Cardiac muscle cell (in vitro differentiated cells and primary cell): ENCODE measurements at regions not wholly inside any gene's neighbourhood (a gene's known extent, or its start where the extent isn't known, plus 50 kb on each side); places are given as distances from the start of the nearest gene placed in this dataset.
"Not testable (repeated sequence)": the region's sequence is repeated elsewhere in the genome, so short reads cannot be mapped to it uniquely, and the experiment has no call there.

Experiments used
- DNase-seq, 2 donors: peaks; one replicate each; pipeline versions ENCODE4 v3.0.0 to v3.0.0-alpha.2; 2010 to 2017; ENCODE audit warnings: low read depth in 1 of 2, low spot score in 1 of 2
- H3K27ac ChIP-seq: fragments of 200-600 bp; sonication (generic); 2 replicates; pipeline ENCODE4 v1.5.1; 2016
- H3K27me3 ChIP-seq: fragments of 200-600 bp; sonication (generic); 2 replicates; pipeline ENCODE4 v1.6.0; 2016; ENCODE audit warnings: control low read depth
- H3K36me3 ChIP-seq: fragments of 200-600 bp; sonication (generic); 2 replicates; pipeline ENCODE4 v1.5.1; 2016; ENCODE audit warnings: control low read depth
- H3K4me1 ChIP-seq: fragments of 200-600 bp; sonication (generic); 2 replicates; pipeline ENCODE4 v1.8.1; 2017; ENCODE audit warnings: low read depth, mild to moderate bottlenecking, mixed run types
- H3K4me3 ChIP-seq: fragments of 200-600 bp; sonication (generic); 2 replicates; pipeline ENCODE4 v1.5.1; 2016; ENCODE audit warnings: mild to moderate bottlenecking
- H3K9me3 ChIP-seq: fragments of 200-600 bp; sonication (generic); 2 replicates; pipeline ENCODE4 v1.5.1; 2017; ENCODE audit warnings: low read depth, mild to moderate bottlenecking, control low read depth
- CTCF ChIP-seq: IDR thresholded peaks from 2 replicates; pipeline ENCODE4 v1.5.1; 2012; ENCODE audit warnings: low read depth, mild to moderate bottlenecking, low read length

GRCh38 chr6:6982663-6983062 is 125.1 kb upstream of the RREB1 start:
- Histone ChIP-seq H3K27me3 (no peaks in the 10 kb centered on the region), H3K4me3 (no peak overlapping the region), H3K36me3 (no peaks in the 10 kb centered on the region), H3K4me1 (no peaks in the 10 kb centered on the region), H3K9me3 (no peaks in the 10 kb centered on the region), H3K27ac (no peak overlapping the region)
- DNase-seq: no peak
- TF ChIP-seq CTCF: no peak

- no peak for DNase-seq
- no peaks in the 10 kb centered on the region for H3K4me1 ChIP-seq
- H3K27me3 ChIP-seq: no peaks in the 10 kb centered on the region
- no peak overlapping the region for H3K4me3 ChIP-seq
- no peak overlapping the region for H3K27ac ChIP-seq
- no peak for TF ChIP-seq CTCF
- H3K36me3 ChIP-seq: no peaks in the 10 kb centered on the region
- H3K9me3 ChIP-seq: no peaks in the 10 kb centered on the region
Observed at GRCh38 chr6:6984585-6985366, 123.0 kb upstream of the RREB1 start.

- H3K27ac ChIP-seq: no peak overlapping the region
- no peak for TF ChIP-seq CTCF
- H3K9me3 ChIP-seq: no peaks in the 10 kb centered on the region
- H3K4me1 ChIP-seq: no peaks in the 10 kb centered on the region
- DNase-seq: no peak
- H3K36me3 ChIP-seq: no peaks in the 10 kb centered on the region
- no peaks in the 10 kb centered on the region for H3K27me3 ChIP-seq
- H3K4me3 ChIP-seq: no peak overlapping the region
Observed at GRCh38 chr6:6986344-6986743, 121.4 kb upstream of the RREB1 start.

GRCh38 chr6:6987749-6988148 is 120.0 kb upstream of the RREB1 start:
- Histone ChIP-seq H3K27ac (no peak overlapping the region), H3K9me3 (no peaks in the 10 kb centered on the region), H3K36me3 (no peaks in the 10 kb centered on the region), H3K27me3 (no peaks in the 10 kb centered on the region), H3K4me1 (no peaks in the 10 kb centered on the region), H3K4me3 (no peak overlapping the region)
- DNase-seq: no peak
- no peak for TF ChIP-seq CTCF

- H3K27me3 ChIP-seq, H3K27ac ChIP-seq, H3K4me1 ChIP-seq, DNase-seq, H3K9me3 ChIP-seq, H3K36me3 ChIP-seq, H3K4me3 ChIP-seq: not testable (repeated sequence)
Observed at GRCh38 chr6:6990059-6990458, 117.7 kb upstream of the RREB1 start.

- no peak for TF ChIP-seq CTCF
- Histone ChIP-seq H3K27me3 (no peaks in the 10 kb centered on the region), H3K9me3 (no peaks in the 10 kb centered on the region), H3K4me1 (peaks cover 19% of the 10 kb centered on the region), H3K4me3 (no peak overlapping the region), H3K36me3 (no peaks in the 10 kb centered on the region), H3K27ac (no peak overlapping the region)
- DNase-seq: no peak
Observed at GRCh38 chr6:6993503-6994237, 114.1 kb upstream of the RREB1 start.
